ENCODE measurements at regions not wholly inside any gene's neighbourhood (a gene's known extent, or its start where the extent isn't known, plus 50 kb on each side); places are given as distances from the start of the nearest gene placed in this dataset.

DNA sequence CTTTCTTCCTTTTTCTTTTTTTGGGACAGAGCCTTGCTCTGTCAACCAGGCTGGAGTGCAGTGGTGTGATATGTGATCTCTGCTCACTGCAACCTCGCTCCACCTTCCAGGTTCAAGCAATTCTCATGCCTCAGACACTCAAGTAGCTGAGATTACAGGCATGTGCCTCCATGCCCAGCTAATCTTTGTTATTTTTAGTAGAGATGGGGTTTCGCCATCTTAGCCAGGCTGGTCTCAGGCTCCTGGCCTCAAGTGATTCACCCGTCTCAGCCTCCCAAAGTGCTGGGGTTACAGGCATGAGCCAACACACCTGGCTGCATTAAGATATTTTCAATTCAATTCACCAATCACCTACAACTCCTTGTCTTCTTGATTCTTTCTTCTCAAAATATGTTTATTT is 1046.5 kb downstream of the GALC start:
- no peaks in the 10 kb centered on the region for H3K27me3 ChIP-seq (replicated peaks; ENCODE audit: insufficient read depth, low read length)
- H3K27ac ChIP-seq (ENCODE audit: low read length): no peak overlapping the region
- no peaks in the 10 kb centered on the region for H3K9me3 ChIP-seq (replicated peaks; ENCODE audit: insufficient read depth, low read length)
- H2AFZ ChIP-seq (ENCODE audit: low read length): no peak overlapping the region
- H3F3A ChIP-seq (ENCODE audit: insufficient read depth, low read length): no peaks in the 10 kb centered on the region
- no peak for DNase-seq
- H3K9ac ChIP-seq (ENCODE audit: low read length): no peak overlapping the region
- H3K4me3 ChIP-seq (ENCODE audit: low read length): no peak overlapping the region
- no peaks in the 10 kb centered on the region for H3K36me3 ChIP-seq (replicated peaks; ENCODE audit: insufficient read depth, low read length)
- H3K79me2 ChIP-seq (ENCODE audit: low read length): no peaks in the 10 kb centered on the region
- H4K20me1 ChIP-seq (ENCODE audit: insufficient read depth, low read length): no peaks in the 10 kb centered on the region
- H3K4me1 ChIP-seq (ENCODE audit: low read length): no peaks in the 10 kb centered on the region
- H3K9me2 ChIP-seq (replicated peaks; ENCODE audit: insufficient read depth, low read length): no peaks in the 10 kb centered on the region
- TF ChIP-seq EZH2phosphoT487 (IDR thresholded peaks at IDR 0.05; ENCODE audit: low read length) (no peak), EZH2 (optimal IDR thresholded peaks at IDR 0.05; ENCODE audit: low read depth, low read length) (no peak)
- TF ChIP-seq, protein P1, sequence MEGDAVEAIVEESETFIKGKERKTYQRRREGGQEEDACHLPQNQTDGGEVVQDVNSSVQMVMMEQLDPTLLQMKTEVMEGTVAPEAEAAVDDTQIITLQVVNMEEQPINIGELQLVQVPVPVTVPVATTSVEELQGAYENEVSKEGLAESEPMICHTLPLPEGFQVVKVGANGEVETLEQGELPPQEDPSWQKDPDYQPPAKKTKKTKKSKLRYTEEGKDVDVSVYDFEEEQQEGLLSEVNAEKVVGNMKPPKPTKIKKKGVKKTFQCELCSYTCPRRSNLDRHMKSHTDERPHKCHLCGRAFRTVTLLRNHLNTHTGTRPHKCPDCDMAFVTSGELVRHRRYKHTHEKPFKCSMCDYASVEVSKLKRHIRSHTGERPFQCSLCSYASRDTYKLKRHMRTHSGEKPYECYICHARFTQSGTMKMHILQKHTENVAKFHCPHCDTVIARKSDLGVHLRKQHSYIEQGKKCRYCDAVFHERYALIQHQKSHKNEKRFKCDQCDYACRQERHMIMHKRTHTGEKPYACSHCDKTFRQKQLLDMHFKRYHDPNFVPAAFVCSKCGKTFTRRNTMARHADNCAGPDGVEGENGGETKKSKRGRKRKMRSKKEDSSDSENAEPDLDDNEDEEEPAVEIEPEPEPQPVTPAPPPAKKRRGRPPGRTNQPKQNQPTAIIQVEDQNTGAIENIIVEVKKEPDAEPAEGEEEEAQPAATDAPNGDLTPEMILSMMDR (IDR thresholded peaks at IDR 0.05; ENCODE audit: low read length): no peak
- H3K4me2 ChIP-seq (ENCODE audit: low read depth, low read length): no peak overlapping the region

DNA sequence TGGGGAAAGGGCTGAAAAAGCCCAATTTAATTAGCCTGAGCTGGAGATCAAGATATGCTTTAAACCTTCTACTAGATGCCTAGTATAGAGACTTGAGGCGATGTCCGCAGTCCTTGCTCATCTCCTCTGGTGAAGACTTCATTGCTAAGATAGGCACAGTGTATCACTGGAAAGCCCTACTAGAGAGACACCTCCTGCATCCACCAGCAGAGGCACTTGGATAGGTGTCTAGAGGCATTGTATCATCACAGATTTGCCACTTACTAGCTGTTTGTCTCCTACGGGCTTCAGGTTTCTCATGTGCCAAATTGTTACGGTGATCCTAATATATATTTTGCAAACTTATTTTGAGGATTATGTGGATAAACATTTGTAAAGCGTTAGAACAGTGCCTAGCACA is 1048.5 kb downstream of the GALC start:
- Histone ChIP-seq H3F3A (ENCODE audit: insufficient read depth, low read length) (no peaks in the 10 kb centered on the region), H3K4me3 (ENCODE audit: low read length) (no peak overlapping the region), H4K20me1 (ENCODE audit: insufficient read depth, low read length) (no peaks in the 10 kb centered on the region), H3K4me1 (ENCODE audit: low read length) (no peaks in the 10 kb centered on the region), H3K27ac (ENCODE audit: low read length) (no peak overlapping the region), H3K27me3 (replicated peaks; ENCODE audit: insufficient read depth, low read length) (no peaks in the 10 kb centered on the region), H3K36me3 (replicated peaks; ENCODE audit: insufficient read depth, low read length) (no peaks in the 10 kb centered on the region), H3K9me3 (replicated peaks; ENCODE audit: insufficient read depth, low read length) (no peaks in the 10 kb centered on the region), H3K9ac (ENCODE audit: low read length) (no peak overlapping the region), H3K4me2 (ENCODE audit: low read depth, low read length) (no peak overlapping the region), H3K79me2 (ENCODE audit: low read length) (no peaks in the 10 kb centered on the region), H2AFZ (ENCODE audit: low read length) (no peak overlapping the region), H3K9me2 (replicated peaks; ENCODE audit: insufficient read depth, low read length) (no peaks in the 10 kb centered on the region)
- DNase-seq: no peak
- no peak for TF ChIP-seq EZH2phosphoT487 (IDR thresholded peaks at IDR 0.05; ENCODE audit: low read length)
- no peak for TF ChIP-seq EZH2 (optimal IDR thresholded peaks at IDR 0.05; ENCODE audit: low read depth, low read length)
- TF ChIP-seq, protein P1 (IDR thresholded peaks at IDR 0.05; ENCODE audit: low read length): no peak

DNA sequence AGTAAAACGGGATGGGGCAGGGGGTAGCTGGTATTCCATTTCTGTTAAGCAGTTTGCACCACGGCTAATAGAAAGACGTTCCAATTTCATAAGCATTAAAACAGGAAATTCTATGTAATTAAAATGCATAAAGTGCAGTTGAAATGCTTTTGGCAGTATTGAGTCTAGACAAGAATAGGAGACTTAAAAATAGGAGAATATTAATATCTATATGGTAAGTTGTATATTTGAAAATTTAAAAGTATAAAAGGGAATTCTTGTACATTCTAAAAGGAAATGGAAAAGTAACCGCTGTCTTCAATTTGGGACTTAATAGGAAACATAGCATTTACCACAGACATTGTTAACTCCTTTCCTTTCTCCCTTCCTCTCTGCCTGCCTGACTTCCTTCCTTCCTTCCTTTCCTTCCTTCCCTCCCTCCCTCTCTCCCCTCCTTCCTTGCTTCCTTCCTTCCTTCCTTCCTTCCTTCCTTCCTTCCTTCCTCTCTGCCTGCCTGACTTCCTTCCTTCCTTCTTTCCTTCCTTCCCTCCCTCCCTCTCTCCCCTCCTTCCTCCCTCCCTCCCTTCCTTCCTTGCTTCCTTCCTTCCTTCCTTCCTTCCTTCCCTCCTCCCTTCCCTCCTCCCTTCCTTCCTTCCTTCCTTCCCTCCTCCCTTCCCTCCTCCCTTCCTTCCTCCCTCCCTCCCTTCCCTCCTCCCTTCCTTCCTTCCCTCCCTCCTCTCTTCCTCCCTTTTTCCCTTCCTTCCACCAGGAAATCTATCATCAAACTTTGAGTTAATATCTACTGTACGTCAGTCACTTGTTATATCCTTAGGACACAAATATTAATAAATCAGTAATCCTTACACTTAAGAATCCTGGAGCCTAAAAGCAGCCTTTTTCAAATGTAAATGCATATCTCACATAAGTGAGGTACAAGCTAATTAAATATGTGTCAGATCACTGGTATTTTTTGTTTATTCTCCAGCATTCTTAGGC is 1049.3 kb downstream of the GALC start:
- Histone ChIP-seq H3K9me2 (replicated peaks; ENCODE audit: insufficient read depth, low read length) (no peaks in the 10 kb centered on the region), H3K79me2 (ENCODE audit: low read length) (no peaks in the 10 kb centered on the region), H3F3A (ENCODE audit: insufficient read depth, low read length) (no peaks in the 10 kb centered on the region), H3K4me2 (ENCODE audit: low read depth, low read length) (no peak overlapping the region), H3K9me3 (replicated peaks; ENCODE audit: insufficient read depth, low read length) (no peaks in the 10 kb centered on the region), H3K9ac (ENCODE audit: low read length) (no peak overlapping the region), H3K27ac (ENCODE audit: low read length) (no peak overlapping the region), H2AFZ (ENCODE audit: low read length) (no peak overlapping the region), H4K20me1 (ENCODE audit: insufficient read depth, low read length) (no peaks in the 10 kb centered on the region), H3K36me3 (replicated peaks; ENCODE audit: insufficient read depth, low read length) (no peaks in the 10 kb centered on the region), H3K4me3 (ENCODE audit: low read length) (no peak overlapping the region), H3K4me1 (ENCODE audit: low read length) (no peaks in the 10 kb centered on the region), H3K27me3 (replicated peaks; ENCODE audit: insufficient read depth, low read length) (no peaks in the 10 kb centered on the region)
- DNase-seq: no peak
- TF ChIP-seq, protein P1 (IDR thresholded peaks at IDR 0.05; ENCODE audit: low read length): no peak
- TF ChIP-seq EZH2 (optimal IDR thresholded peaks at IDR 0.05; ENCODE audit: low read depth, low read length): no peak
- TF ChIP-seq EZH2phosphoT487 (IDR thresholded peaks at IDR 0.05; ENCODE audit: low read length): no peak
